ENCODE measurements at regions not wholly inside any gene's neighbourhood (a gene's known extent, or its start where the extent isn't known, plus 50 kb on each side); places are given as distances from the start of the nearest gene placed in this dataset.
A peak's percentile ranks its signal among the peaks of the same experiment; 100 is the strongest.

DNA sequence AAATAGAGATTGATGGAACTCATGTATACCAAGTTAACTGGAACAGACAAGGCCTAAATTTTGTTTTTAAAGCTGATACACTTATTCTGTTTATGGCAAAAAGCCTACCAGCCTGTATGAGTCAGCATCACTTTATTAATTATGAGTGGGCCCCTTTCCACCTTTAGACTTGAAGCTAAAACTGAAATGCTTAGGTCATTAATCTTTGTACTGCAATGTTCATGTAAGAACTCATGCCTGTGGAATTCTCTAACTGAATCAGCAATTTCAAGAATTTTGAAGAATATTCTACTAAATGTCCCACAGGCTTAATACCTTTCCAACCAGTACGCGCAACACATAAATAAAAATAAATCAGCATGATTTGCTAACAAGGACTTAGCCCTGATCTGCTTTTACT lies 140.2 kb upstream of the PHACTR1 start:
- Histone ChIP-seq H3K9me3 (ENCODE audit: control insufficient read depth in 2 of 3, insufficient read depth in 1 of 3, low read length in 3 of 3) (no peaks in the 10 kb centered on the region), H3K9ac (ENCODE audit: low read length in 3 of 3) (no peak overlapping the region), H3K36me3 (ENCODE audit: control insufficient read depth in 2 of 3, insufficient read depth in 3 of 3, low read length in 3 of 3) (no peaks in the 10 kb centered on the region), H3K4me1 (ENCODE audit: control insufficient read depth in 2 of 3, insufficient read depth in 2 of 3, low read depth in 1 of 3, low read length in 3 of 3) (peaks cover 0 to 17% (median 6%) of the 10 kb centered on the region in 3 donors), H3K27ac (ENCODE audit: low read depth in 2 of 2, low read length in 2 of 2) (peak overlapping the region in 1 of 2 donors; percentile 45), H3K27me3 (ENCODE audit: control insufficient read depth, insufficient read depth, low read length) (no peaks in the 10 kb centered on the region), H3K4me3 (ENCODE audit: low read length in 3 of 3) (no peak overlapping the region)
- DNase-seq (peak in 2 of 5 donors; percentile 19 to 32), FAIRE-seq (no peak)
- intact Hi-C loops (cut with DNase I), result no loop called here
- TF ChIP-seq, protein P1, sequence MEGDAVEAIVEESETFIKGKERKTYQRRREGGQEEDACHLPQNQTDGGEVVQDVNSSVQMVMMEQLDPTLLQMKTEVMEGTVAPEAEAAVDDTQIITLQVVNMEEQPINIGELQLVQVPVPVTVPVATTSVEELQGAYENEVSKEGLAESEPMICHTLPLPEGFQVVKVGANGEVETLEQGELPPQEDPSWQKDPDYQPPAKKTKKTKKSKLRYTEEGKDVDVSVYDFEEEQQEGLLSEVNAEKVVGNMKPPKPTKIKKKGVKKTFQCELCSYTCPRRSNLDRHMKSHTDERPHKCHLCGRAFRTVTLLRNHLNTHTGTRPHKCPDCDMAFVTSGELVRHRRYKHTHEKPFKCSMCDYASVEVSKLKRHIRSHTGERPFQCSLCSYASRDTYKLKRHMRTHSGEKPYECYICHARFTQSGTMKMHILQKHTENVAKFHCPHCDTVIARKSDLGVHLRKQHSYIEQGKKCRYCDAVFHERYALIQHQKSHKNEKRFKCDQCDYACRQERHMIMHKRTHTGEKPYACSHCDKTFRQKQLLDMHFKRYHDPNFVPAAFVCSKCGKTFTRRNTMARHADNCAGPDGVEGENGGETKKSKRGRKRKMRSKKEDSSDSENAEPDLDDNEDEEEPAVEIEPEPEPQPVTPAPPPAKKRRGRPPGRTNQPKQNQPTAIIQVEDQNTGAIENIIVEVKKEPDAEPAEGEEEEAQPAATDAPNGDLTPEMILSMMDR (IDR thresholded peaks at IDR 0.05; ENCODE audit: borderline replicate concordance, extremely low read depth, insufficient read depth), result no peak

DNA sequence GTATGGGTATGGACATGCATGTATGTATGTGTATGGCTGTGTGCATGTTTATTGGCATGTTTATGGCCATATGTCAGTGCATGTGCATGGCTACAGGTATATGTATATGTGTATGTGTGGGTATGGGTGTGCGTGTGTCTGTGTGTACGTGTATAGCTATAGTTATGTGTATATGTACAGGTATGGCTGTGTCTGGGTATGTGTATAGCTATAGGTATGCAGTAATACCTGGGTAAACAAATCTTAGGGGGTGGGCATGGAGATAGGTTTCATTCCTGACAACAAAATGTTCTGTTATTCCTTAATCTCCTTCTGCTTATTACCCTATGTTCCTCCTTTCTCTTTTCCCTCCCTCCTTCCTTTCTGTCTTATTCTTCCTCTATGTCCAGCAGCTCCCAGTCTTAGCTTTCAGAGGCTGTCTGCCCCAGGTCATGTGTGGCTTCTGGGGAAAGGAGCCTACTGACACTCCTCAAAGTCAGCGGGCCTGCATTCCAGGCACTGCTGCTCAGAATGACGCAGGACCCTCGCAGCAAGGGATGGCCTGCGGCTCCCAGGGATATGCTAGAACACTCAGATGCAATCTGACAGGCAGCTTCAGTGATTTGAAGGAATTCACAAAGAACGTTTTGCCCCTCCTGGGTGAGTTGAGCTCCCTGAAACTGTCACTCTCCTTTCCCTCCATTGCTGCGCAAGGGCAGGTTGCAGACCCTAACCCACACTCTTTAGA lies 139.3 kb upstream of the PHACTR1 start:
- no peaks in the 10 kb centered on the region for H3K36me3 ChIP-seq (ENCODE audit: control insufficient read depth in 2 of 3, insufficient read depth in 3 of 3, low read length in 3 of 3)
- H3K9ac ChIP-seq (ENCODE audit: low read length in 3 of 3), result no peak overlapping the region
- TF ChIP-seq, protein P1 (IDR thresholded peaks at IDR 0.05; ENCODE audit: borderline replicate concordance, extremely low read depth, insufficient read depth), result no peak
- intact Hi-C loops (cut with DNase I), result no loop called here
- peaks cover 0 to 17% (median 6%) of the 10 kb centered on the region in 3 donors for H3K4me1 ChIP-seq (ENCODE audit: control insufficient read depth in 2 of 3, insufficient read depth in 2 of 3, low read depth in 1 of 3, low read length in 3 of 3)
- peak overlapping the region in 1 of 2 donors; percentile 45 for H3K27ac ChIP-seq (ENCODE audit: low read depth in 2 of 2, low read length in 2 of 2)
- no peak for FAIRE-seq
- H3K4me3 ChIP-seq (ENCODE audit: low read length in 3 of 3), result no peak overlapping the region
- no peaks in the 10 kb centered on the region for H3K27me3 ChIP-seq (ENCODE audit: control insufficient read depth, insufficient read depth, low read length)
- H3K9me3 ChIP-seq (ENCODE audit: control insufficient read depth in 2 of 3, insufficient read depth in 1 of 3, low read length in 3 of 3), result no peaks in the 10 kb centered on the region
- peak in 4 of 5 donors; percentile 33 to 51 (median 38) for DNase-seq

DNA sequence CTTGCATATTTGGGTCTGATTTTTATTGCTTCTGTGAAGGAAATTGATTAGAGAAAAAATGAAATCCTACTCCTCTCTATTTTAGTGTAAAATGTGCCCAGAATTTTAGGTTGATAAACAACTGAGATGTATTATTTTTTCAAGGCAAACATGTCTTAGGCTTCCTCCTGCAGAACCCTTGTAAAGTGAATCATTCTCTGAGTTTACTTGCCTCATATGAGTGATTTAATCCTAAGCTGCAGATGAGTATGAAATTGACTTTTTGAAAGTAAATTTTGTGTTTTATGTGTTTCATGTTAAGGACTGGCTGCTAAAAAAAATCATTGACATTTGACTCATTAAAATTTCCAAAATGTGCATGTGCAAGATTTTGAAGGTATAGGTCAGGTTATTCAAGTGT lies 138.5 kb upstream of the PHACTR1 start:
- intact Hi-C loops (cut with DNase I), result no loop called here
- Histone ChIP-seq H3K4me1 (ENCODE audit: control insufficient read depth in 2 of 3, insufficient read depth in 2 of 3, low read depth in 1 of 3, low read length in 3 of 3) (peaks cover 0 to 12% (median 6%) of the 10 kb centered on the region in 3 donors), H3K4me3 (ENCODE audit: low read length in 3 of 3) (no peak overlapping the region), H3K36me3 (ENCODE audit: control insufficient read depth in 2 of 3, insufficient read depth in 3 of 3, low read length in 3 of 3) (no peaks in the 10 kb centered on the region), H3K27me3 (ENCODE audit: control insufficient read depth, insufficient read depth, low read length) (no peaks in the 10 kb centered on the region), H3K9ac (ENCODE audit: low read length in 3 of 3) (no peak overlapping the region), H3K27ac (ENCODE audit: low read depth in 2 of 2, low read length in 2 of 2) (no peak overlapping the region), H3K9me3 (ENCODE audit: control insufficient read depth in 2 of 3, insufficient read depth in 1 of 3, low read length in 3 of 3) (no peaks in the 10 kb centered on the region)
- TF ChIP-seq, protein P1 (IDR thresholded peaks at IDR 0.05; ENCODE audit: borderline replicate concordance, extremely low read depth, insufficient read depth), result no peak
- no peak for FAIRE-seq
- DNase-seq, result no peak
